Stimulated activated naive CD4-positive, alpha-beta T cell (primary cell): ENCODE measurements at regions not wholly inside any gene's neighbourhood (a gene's known extent, or its start where the extent isn't known, plus 50 kb on each side); places are given as distances from the start of the nearest gene placed in this dataset.
"Not testable (repeated sequence)": the region's sequence is repeated elsewhere in the genome, so short reads cannot be mapped to it uniquely, and the experiment has no call there.

Experiments
- DNase-seq, 6 experiments: peaks; one replicate each; lab custom pipeline; 2025; lab: John Stamatoyannopoulos, UW

GRCh38 chr5:106797996-106798395 lies 872.7 kb downstream of the EFNA5 start:
- no peak for DNase-seq

GRCh38 chr5:106796081-106796480 lies 874.7 kb downstream of the EFNA5 start:
- no peak for DNase-seq

- no peak for DNase-seq
These were observed 885.9 kb downstream of the EFNA5 start for GRCh38 chr5:106784846-106785245.

DNA sequence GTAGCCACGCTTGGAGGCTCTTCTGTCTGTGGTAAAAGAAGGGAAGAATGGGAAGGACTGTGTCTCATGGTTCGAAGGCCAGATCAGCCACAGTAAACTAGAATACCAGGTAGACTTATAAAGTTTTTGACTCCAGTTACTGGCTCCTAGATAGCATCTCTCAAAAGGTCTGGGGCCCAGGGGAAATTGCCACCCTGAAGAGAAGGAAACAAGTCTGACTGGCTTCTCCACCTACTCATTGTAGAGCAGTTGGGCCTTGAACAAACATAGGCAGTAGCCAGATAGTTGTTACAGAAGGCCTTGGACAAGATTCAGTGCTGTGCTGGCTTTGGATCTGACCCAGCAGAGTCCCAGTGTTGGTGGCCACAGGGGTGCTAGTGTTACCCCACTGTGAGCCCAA lies 890.4 kb downstream of the EFNA5 start:
- no peak for DNase-seq

- DNase-seq: not testable (repeated sequence)
These were observed 894.2 kb downstream of the EFNA5 start for GRCh38 chr5:106776515-106776914.

DNA sequence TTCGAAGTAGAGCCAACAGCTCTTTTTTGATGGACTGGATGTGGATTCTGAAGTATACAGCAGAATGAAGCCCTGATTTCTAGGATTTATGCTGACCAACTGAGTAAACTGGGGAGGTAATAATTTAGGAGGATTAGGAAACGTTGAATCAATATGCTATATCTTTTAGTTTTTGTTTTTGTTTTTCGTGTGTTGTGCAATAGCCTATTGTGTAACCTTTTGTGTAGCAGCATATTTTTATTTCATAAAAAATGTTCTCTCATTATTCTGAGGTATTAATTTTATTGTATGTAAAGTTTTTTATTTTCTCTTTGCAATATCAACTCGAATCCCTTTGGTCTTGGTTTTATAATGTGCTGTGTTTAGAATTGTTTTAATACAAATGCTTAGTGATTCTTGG lies 902.3 kb downstream of the EFNA5 start:
- no peak for DNase-seq

DNA sequence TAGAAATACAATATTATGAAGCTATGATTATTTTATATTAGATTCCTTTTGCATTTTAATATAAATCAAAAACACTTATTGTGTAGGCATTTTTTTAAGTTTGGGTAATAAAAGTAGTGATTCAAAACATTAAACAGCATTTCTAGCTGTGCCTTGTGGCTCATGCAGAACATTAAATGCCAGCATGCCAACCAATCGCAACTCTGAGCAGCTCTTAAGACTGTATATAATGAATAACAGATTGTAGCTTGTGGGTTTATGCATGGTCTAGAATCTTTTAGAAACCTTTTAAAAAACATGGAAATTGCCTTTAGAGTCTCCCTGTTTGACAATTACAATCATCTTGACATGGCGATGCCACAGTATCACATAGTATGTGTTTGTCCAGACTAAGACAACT lies 903.8 kb downstream of the EFNA5 start:
- DNase-seq: no peak

GRCh38 chr5:106759581-106759980 lies 911.2 kb downstream of the EFNA5 start:
- DNase-seq: no peak

GRCh38 chr5:106759152-106759551 lies 911.6 kb downstream of the EFNA5 start:
- DNase-seq: no peak

DNA sequence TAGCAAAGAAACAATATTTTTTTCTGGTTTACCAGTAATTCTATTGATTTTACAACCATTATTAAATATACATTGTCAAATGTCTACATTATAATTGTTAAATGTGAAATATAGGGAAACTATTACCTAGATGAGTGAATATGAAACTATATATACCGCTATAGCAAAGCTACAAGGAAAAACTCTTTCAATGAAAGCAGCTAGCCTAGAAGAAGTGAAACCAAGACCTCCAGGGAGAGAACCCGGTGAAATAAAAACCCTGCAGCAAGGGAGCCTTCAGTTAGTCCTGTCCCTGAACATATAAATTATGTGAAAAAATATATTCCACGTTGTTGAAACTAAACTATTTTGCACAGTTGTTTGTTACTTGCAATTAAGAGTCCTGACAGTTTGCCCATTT lies 913.1 kb downstream of the EFNA5 start:
- DNase-seq: no peak

- DNase-seq: no peak
These were observed 914.9 kb downstream of the EFNA5 start for GRCh38 chr5:106755789-106756188.

GRCh38 chr5:106755066-106755465 lies 915.7 kb downstream of the EFNA5 start:
- DNase-seq: no peak

DNA sequence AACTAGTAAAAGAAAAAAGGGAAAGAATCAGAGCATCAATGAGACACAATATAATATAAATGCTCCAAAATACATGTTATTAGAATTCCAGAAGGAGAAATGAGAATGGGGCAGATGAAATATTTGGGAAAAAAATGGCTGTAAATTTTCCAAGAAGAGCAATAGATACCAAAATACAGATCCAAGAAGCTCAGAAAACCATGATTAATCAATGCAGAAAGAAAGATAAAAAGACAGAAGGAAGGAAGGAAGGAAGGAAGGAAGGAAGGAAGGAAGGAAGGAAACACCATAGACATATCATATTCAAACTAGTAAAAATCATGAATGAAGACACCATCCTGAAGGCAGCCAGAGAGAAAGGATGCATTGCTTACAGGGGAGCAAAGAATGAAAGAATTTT lies 920.9 kb downstream of the EFNA5 start:
- no peak for DNase-seq

DNA sequence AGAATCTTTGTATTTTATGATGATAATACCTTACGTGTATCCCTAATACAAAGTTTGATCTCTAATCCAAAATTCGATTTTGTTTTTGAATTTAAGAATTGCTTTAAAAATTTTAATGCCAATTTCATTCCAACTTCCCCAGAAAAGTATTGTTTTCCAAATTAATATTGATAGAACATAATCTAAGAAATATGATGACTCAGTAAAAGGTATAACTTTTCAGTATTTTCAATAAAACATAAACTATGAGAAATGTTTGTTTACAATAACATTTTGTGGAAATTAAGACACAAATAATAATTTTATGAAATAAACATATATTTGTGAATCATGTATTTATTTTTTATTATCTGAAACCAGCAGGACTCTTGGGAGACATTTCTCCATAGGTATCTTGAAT lies 931.6 kb downstream of the EFNA5 start:
- no peak for DNase-seq

DNA sequence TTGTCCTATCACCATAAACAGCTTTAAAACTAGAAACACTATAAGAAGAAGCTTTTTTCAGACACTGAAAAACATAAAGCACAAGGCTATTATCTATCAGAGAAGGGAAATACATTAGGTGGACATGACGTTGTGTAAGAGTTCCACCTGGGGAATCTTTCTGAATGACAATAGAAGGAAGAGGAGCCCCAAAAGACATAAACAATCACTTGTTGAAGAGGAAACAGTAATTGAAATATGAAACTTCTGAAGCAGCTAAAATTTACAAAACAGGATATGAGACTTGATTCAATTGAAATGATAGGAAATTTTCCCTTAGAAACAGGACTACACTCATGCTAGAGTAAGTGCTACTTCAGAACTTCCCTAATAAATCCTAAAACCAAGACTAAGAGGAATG lies 933.6 kb downstream of the EFNA5 start:
- no peak for DNase-seq

- no peak for DNase-seq
These were observed 938.1 kb downstream of the EFNA5 start for GRCh38 chr5:106732624-106733023.

GRCh38 chr5:106730912-106731311 lies 939.8 kb downstream of the EFNA5 start:
- DNase-seq: no peak

DNA sequence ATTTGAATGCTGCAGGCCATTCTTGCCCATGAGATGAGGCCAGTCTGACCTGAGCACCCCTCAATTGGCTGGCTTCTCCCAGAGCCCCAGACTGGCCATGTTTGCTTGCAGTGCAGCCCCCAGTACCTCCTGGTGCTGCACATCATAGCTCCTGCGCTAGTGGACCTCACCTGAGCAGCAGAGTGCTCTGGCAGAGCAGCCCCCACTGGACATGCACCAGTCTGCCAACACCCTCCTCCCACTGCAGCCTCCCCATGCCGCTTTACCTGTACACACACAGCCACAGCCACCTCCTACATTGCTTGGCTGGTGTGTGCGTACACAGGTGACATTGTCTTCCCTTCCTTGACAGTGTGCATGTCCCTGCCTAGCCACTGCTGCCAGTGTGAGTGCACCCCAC lies 940.2 kb downstream of the EFNA5 start:
- no peak for DNase-seq

DNA sequence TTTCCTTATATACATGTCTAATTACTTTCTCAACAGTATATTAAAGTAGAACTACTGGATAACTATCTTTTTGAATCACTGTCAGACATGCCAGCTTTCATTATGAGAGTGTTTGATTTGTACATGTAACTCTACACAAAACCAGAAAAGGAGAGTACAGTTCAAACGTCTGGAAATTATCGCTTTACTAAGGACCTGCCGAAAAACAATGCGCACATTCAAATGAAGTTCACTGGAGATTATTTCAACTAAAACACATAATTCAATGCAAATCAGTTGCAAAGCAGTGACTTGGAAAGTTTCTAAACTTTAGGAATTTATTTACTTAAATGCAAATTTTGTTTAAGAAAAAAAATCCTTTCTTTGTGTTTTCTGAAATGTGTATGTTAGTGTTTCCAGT lies 942.5 kb downstream of the EFNA5 start:
- DNase-seq: no peak

GRCh38 chr5:106727071-106727470 lies 943.7 kb downstream of the EFNA5 start:
- DNase-seq: no peak

GRCh38 chr5:106720367-106720766 lies 950.4 kb downstream of the EFNA5 start:
- DNase-seq: no peak

- no peak for DNase-seq
These were observed 970.9 kb downstream of the EFNA5 start for GRCh38 chr5:106699796-106700195.

- DNase-seq: no peak
These were observed 971.5 kb downstream of the EFNA5 start for GRCh38 chr5:106699198-106699597.

- DNase-seq: no peak
These were observed 972.6 kb downstream of the EFNA5 start for GRCh38 chr5:106698169-106698568.

DNA sequence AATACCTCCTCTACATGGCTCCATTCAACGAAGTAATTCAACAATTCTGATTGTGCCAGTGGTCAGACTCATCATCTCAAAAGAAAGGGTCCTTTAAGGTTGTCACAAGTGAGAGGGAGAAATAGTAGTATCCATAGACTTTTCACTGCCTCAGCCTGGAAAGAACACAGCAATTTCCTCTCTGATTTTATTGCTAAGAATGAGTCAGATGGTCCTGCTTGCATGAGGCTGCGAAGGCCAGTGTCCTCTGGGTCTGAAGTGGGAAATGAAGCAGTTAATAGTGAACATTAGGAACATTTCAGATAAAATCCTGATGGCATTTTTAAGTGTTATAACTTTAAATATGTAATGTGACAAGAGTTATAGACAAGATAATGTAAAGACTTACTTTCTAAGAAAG lies 979.0 kb downstream of the EFNA5 start:
- no peak for DNase-seq
